KG1 (cell line): ENCODE measurements at regions not wholly inside any gene's neighbourhood (a gene's known extent, or its start where the extent isn't known, plus 50 kb on each side); places are given as distances from the start of the nearest gene placed in this dataset.
"Not testable (repeated sequence)": the region's sequence is repeated elsewhere in the genome, so short reads cannot be mapped to it uniquely, and the experiment has no call there.

Experiments
- DNase-seq: peaks from one replicate; lab custom pipeline; 2025; lab: John Stamatoyannopoulos, UW

GRCh38 chr7:113710310-113711096, 208.3 kb downstream of the PPP1R3A start:
- peak; percentile 32 for DNase-seq

DNA sequence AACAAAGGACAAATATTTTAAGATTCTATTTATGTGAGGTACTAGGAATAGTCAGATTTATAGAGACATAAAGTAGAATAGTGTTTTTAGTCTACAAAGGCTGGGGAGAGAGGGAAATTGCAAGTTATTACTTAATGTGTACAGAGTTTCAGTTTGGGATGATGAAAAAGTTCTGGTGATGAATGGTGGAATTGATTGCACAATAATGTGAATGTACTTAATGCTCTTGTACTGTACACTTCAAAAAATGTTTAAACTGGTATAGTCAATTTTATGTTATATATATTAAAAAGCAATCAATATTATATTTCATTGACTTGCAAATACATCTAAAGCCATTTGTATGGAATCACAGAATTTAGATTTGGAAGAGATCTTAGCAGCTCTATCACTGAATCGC, 213.4 kb downstream of the PPP1R3A start:
- no peak for DNase-seq

- DNase-seq: no peak
Measured at GRCh38 chr7:113698556-113699220, 220.1 kb downstream of the PPP1R3A start.

DNA sequence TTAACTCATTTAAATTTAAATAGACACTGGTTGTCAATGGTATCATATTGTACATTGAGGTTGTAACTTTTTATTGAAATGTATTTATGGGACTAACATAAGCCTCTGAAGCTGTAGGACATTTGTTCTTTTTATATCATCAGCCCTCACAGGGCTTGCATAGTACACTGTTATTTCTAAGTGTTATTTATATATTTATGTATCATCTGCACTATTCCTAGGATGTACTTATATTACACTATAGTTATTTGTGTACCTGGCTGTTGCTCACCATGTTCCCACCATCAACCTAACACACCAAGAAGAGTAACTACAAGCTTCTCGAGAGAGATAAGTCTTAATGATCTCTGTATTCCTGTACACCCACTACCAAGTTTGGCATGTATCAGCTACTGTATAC, 224.7 kb downstream of the PPP1R3A start:
- DNase-seq: no peak

- no peak for DNase-seq
Measured at GRCh38 chr7:113684165-113684564, 234.6 kb downstream of the PPP1R3A start.

- no peak for DNase-seq
Measured at GRCh38 chr7:113677811-113678210, 241.0 kb downstream of the PPP1R3A start.

DNA sequence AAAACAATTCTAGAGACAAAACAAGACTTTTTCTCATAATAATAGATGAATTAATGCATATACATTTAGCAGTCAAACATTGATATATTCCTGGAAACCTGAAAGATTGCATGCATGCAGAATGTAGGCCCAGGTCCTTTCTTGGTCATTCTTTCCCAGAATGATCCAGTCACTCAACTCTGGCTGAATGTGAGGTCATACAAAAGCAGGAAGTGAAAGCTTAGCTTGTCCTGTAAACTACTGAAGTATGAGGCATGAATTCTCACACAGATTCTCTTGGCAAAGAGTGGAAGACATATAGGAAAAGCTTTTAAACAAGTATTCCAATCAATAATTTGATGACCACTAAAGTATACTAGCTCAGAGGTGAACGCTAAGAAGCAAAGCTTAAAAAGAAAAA, 253.9 kb downstream of the PPP1R3A start:
- no peak for DNase-seq

DNA sequence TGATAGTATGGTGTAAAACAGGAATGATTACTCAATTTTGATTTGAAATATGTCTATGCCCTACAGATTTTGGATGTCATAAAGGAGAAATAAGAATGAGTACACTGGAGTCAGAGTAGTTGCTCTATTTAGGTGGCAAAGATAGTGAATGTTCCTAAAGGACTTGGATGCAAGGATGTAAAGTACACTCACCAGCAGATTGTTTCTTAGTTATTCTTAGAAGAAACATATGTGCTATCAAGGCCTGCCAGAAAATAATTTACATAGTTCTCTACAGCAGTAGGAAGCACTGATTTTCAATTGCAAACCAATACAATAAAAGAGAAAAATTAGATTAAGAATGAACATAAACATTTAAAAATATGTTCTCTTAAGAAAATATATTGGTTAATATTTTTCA, 259.4 kb downstream of the PPP1R3A start:
- no peak for DNase-seq

- DNase-seq: no peak
Measured at GRCh38 chr7:113657603-113658002, 261.2 kb downstream of the PPP1R3A start.

DNA sequence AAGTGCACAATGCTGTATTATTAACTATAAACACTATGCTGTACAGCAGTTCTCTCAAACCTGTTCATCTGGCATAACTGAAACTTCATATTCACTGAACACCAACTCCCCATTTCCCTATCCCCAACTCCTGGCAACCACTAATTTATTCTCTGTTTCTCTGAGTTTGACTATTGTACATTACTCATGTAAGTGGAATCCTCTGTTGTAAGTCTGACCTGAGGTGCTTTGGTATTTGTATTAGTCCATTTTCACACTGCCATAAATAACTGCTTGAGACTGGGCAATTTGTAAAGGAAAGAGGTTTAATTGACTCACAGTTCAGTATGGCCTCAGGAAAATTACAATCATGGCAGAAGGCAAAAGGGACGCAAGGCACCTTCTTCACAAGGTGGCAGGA, 266.3 kb downstream of the PPP1R3A start:
- DNase-seq: no peak

DNA sequence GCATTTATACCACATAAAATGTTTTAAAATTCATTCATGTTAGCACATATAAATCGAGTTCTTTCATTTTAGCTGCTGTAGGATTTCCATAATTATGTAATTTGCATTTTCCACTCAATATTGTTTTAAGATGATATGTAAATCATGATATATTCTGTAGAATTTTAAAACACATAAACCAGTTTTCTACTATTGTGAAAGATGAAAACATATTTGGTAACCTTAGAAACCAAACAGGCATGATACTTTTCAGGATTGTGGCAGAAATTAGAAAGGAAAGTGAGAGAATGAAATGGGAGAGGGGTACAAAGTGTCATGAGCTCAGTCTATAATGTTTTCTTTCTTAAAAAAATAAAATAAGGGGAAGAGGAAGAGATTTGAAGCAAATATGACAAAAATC, 269.3 kb downstream of the PPP1R3A start:
- DNase-seq: no peak

DNA sequence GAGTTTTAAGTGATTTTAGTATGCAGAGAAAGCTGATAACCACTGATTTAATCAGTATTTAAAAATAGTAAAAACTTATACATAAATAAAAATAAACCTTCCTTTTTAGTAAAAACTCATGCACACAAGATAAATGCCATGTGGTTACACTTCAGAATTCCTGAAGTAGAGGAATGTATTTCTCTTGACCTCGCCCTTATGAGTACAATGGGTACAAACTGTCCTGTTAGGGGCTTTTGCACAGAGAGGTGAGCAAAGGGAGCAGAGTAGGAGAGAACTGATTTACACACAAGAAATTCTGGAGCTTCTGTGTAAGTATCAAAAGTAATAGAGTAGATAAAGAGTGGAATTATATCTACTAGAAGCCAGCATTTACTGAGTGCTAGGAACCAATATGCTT, 279.6 kb downstream of the PPP1R3A start:
- DNase-seq: no peak

- DNase-seq: no peak
Measured at GRCh38 chr7:113636727-113637421, 281.9 kb downstream of the PPP1R3A start.

GRCh38 chr7:113635492-113635891, 283.3 kb downstream of the PPP1R3A start:
- no peak for DNase-seq

GRCh38 chr7:113633073-113633472, 285.7 kb downstream of the PPP1R3A start:
- no peak for DNase-seq

DNA sequence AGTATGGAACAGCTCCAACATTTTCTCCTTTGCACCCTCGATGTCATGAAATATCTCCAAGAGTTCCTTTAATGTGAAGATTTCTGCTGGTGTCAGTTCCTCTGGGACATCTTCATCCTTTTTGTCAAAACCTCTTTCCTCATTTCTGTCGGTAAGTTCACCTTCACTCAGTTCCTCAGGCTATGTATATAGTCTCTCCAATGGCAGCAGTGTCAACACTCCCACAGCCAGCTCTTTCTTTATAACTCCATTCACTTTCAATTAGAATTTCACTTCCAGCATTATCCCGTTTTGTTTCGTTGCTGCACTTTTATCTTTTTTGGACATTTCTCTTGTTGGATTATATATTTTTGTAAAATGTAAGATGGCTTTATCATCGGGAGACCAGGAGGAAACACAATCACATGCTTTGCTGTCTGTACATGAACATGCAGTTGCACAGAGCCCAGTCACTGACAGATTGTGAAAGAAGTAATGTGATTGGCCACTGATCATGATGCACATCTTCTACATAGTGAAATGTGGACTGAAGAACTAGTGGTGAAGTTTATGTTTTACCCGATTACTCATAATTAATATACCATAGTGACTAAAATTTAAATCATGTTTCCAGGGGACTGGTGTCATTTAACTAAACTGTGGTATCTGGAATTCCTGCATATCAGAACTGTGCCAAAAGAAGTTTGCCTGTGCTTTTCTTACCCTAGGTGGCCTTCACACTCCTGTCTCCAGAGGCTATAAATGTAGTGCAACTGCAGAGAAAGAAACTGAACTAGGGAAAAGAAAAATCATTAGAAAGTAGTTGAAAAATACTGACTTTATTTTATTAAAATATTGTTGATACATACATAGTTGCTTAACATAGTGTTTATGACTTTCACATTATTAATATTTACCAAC, 289.6 kb downstream of the PPP1R3A start:
- DNase-seq: no peak

- no peak for DNase-seq
Measured at GRCh38 chr7:113625494-113626102, 293.2 kb downstream of the PPP1R3A start.

DNA sequence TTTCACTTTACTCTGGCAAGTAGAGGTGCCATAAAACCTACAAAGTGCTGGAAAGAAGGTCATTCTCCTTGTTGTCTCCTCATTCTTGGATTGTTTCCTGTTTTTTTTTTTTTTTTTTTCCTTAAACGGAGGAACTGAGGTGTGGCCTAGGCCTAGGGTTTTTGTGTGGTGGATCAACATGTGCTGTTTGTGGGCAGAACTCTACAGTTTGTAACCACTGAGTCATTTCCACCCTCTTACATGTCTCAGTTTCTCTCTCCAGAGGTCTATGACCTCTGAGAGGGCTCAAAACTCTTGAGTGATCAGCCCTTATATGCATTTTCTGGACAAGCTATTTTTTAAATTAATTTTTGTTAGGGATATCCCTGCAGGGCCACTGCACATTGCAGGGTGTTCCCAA, 296.0 kb downstream of the PPP1R3A start:
- no peak for DNase-seq

GRCh38 chr7:113610572-113610971, 308.2 kb downstream of the PPP1R3A start:
- no peak for DNase-seq

DNA sequence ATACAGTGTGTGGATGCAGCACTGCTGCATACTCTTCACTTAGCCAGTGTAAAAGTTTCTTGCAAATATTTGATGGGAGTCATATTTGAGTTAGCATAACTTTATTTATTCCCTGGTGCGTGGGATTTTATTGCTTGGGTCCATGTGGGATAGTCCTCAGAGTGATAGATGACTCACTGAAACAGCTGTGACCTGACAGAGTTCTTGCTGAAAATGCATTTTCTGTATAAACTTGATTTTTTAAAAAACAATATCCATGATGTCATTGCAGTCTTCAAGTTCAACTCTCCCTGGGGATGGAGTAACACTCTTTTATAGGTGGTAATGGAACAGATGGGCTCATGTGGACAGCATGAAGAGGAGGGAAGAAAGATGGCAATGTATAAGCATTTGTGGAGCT, 310.0 kb downstream of the PPP1R3A start:
- DNase-seq: no peak

- no peak for DNase-seq
Measured at GRCh38 chr7:113606325-113606724, 312.5 kb downstream of the PPP1R3A start.

DNA sequence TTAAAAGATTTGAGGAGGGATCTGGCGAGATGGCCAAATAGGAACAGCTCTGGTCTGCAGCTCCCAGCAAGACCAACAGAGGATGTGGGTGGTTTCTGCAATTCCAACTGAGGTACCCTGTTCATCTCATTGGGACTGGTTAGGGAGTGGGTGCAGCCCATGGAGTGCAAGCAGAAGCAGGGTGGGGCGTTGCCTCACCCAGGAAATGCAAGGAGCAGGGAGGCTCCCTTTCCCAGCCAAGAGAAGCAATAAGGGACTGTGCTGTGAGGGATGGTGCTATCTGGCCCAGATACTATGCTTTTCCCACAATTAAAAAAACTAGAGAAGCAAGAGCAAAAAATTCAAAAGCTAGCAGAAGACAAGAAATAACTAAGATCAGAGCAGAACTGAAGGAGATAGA, 318.4 kb downstream of the PPP1R3A start:
- not testable (repeated sequence) for DNase-seq
